ENCODE measurements at regions not wholly inside any gene's neighbourhood (a gene's known extent, or its start where the extent isn't known, plus 50 kb on each side); places are given as distances from the start of the nearest gene placed in this dataset.
A peak's percentile ranks its signal among the peaks of the same experiment; 100 is the strongest.

- H3K9me3 Mint-ChIP-seq: peaks cover 0 to 13% (median under 1%) of the 10 kb centered on the region in 7 donors
Measured at GRCh38 chr20:52652271-52652670, 319.9 kb upstream of the TSHZ2 start.

GRCh38 chr20:52649727-52650126, 322.4 kb upstream of the TSHZ2 start:
- TF ChIP-seq CTCF (IDR thresholded peaks at IDR 0.05): no peak
- no peak for DNase-seq
- Histone ChIP-seq H4K20me1 (ENCODE audit: insufficient read depth, low read length) (no peaks in the 10 kb centered on the region), H3K4me1 (ENCODE audit: control insufficient read depth in 1 of 2, insufficient read depth in 2 of 2, low read length in 2 of 2) (peaks cover 0 to 12% of the 10 kb centered on the region in 2 donors), H3K4me3 (replicated peaks in 1 of 3; ENCODE audit: low read depth in 2 of 3, low read length in 3 of 3) (no peak overlapping the region), H3K4me2 (replicated peaks; ENCODE audit: extremely low read depth, low read length, poor library complexity, severe bottlenecking) (no peak overlapping the region), H3K9ac (ENCODE audit: insufficient read depth, low read length, poor library complexity, severe bottlenecking) (no peak overlapping the region), H3K79me2 (ENCODE audit: insufficient read depth, low read length) (no peaks in the 10 kb centered on the region), H3K36me3 (replicated peaks in 1 of 2; ENCODE audit: control insufficient read depth in 1 of 2, insufficient read depth in 2 of 2, low read length in 2 of 2) (no peaks in the 10 kb centered on the region), H2AFZ (ENCODE audit: insufficient read depth, low read depth, low read length, poor library complexity, severe bottlenecking) (no peak overlapping the region), H3K9me3 (replicated peaks in 1 of 2; ENCODE audit: control insufficient read depth in 1 of 2, insufficient read depth in 1 of 2, low read length in 2 of 2) (no peaks in the 10 kb centered on the region), H3K27ac (ENCODE audit: low read depth in 1 of 2, low read length in 2 of 2) (no peak overlapping the region), H3K27me3 (ENCODE audit: control insufficient read depth in 2 of 2, insufficient read depth in 2 of 2, low read length in 2 of 2) (peaks cover 2 to 3% of the 10 kb centered on the region in 2 donors)
- Mint-ChIP-seq H3K27ac (no peak overlapping the region), H3K27me3 (ENCODE audit: low read depth in 3 of 3) (peaks cover 1 to 11% (median 5%) of the 10 kb centered on the region in 3 donors), H3K9me3 (peaks cover 0 to 7% (median 0%) of the 10 kb centered on the region in 7 donors), H3K4me3 (no peak overlapping the region), H3K4me1 (peaks cover 11% of the 10 kb centered on the region), H3K36me3 (no peaks in the 10 kb centered on the region)
- intact Hi-C loops (cut with micrococcal nuclease): no loop called here

More at GRCh38 chr20:52652271-52652670, 319.9 kb upstream of the TSHZ2 start:
- intact Hi-C loops (cut with micrococcal nuclease): no loop called here
- no peak for TF ChIP-seq CTCF (IDR thresholded peaks at IDR 0.05)
- peaks cover 0 to 7% (median 7%) of the 10 kb centered on the region in 3 donors for H3K27me3 Mint-ChIP-seq (ENCODE audit: low read depth in 3 of 3)
- no peak overlapping the region for H3K4me2 ChIP-seq (replicated peaks; ENCODE audit: extremely low read depth, low read length, poor library complexity, severe bottlenecking)
- H3K79me2 ChIP-seq (ENCODE audit: insufficient read depth, low read length): no peaks in the 10 kb centered on the region
- H3K9ac ChIP-seq (ENCODE audit: insufficient read depth, low read length, poor library complexity, severe bottlenecking): no peak overlapping the region
- H3K4me1 Mint-ChIP-seq: peaks cover 11% of the 10 kb centered on the region
- H3K36me3 Mint-ChIP-seq: no peaks in the 10 kb centered on the region
- no peaks in the 10 kb centered on the region for H4K20me1 ChIP-seq (ENCODE audit: insufficient read depth, low read length)
- peak; percentile 15 to 66 (median 62) for DNase-seq
- no peak overlapping the region for H3K27ac ChIP-seq (ENCODE audit: low read depth in 1 of 2, low read length in 2 of 2)
- peaks cover 2 to 3% of the 10 kb centered on the region in 2 donors for H3K27me3 ChIP-seq (ENCODE audit: control insufficient read depth in 2 of 2, insufficient read depth in 2 of 2, low read length in 2 of 2)
- H3K9me3 ChIP-seq (replicated peaks in 1 of 2; ENCODE audit: control insufficient read depth in 1 of 2, insufficient read depth in 1 of 2, low read length in 2 of 2): peaks cover 0 to 3% of the 10 kb centered on the region in 2 donors
- peak overlapping the region in 1 of 2 donors; percentile 48 for H3K4me3 Mint-ChIP-seq
- H3K36me3 ChIP-seq (replicated peaks in 1 of 2; ENCODE audit: control insufficient read depth in 1 of 2, insufficient read depth in 2 of 2, low read length in 2 of 2): no peaks in the 10 kb centered on the region
- no peak overlapping the region for H3K4me3 ChIP-seq (replicated peaks in 1 of 3; ENCODE audit: low read depth in 2 of 3, low read length in 3 of 3)
- no peak overlapping the region for H2AFZ ChIP-seq (ENCODE audit: insufficient read depth, low read depth, low read length, poor library complexity, severe bottlenecking)
- peak overlapping the region in 1 of 7 donors; percentile 50 for H3K27ac Mint-ChIP-seq
- WGBS (ENCODE audit: insufficient coverage): 60% methylated on average over 2 of the region's 3 CpGs
- peaks cover 0 to 14% of the 10 kb centered on the region in 2 donors for H3K4me1 ChIP-seq (ENCODE audit: control insufficient read depth in 1 of 2, insufficient read depth in 2 of 2, low read length in 2 of 2)

All from CD14-positive monocyte (primary cell).